Endodermal cell (in vitro differentiated cells): ENCODE measurements at regions not wholly inside any gene's neighbourhood (a gene's known extent, or its start where the extent isn't known, plus 50 kb on each side); places are given as distances from the start of the nearest gene placed in this dataset.

Source experiments
- DNase-seq: peaks from one replicate; pipeline ENCODE4 v3.0.0-alpha.2; 2017
- H3K27ac ChIP-seq: 2 replicates; pipeline ENCODE4 v1.5.1; 2013; ENCODE audit warnings: mild to moderate bottlenecking, low read depth, low read length, moderate library complexity
- H3K27me3 ChIP-seq: 2 replicates; pipeline ENCODE4 v1.6.1; 2013; ENCODE audit warnings: mild to moderate bottlenecking, low read length, moderate library complexity; ENCODE audit not compliant: insufficient read depth, control insufficient read depth, poor library complexity, severe bottlenecking
- H3K36me3 ChIP-seq: 2 replicates; pipeline ENCODE4 v1.7.0; 2013; ENCODE audit warnings: mild to moderate bottlenecking, low read length, moderate library complexity; ENCODE audit not compliant: control insufficient read depth, insufficient read depth
- H3K4me1 ChIP-seq: one replicate; pipeline ENCODE4 v1.7.0; 2013; ENCODE audit warnings: low read length; ENCODE audit not compliant: control insufficient read depth, insufficient read depth
- H3K4me3 ChIP-seq: 2 replicates; pipeline ENCODE4 v1.5.1; 2013; ENCODE audit warnings: mild to moderate bottlenecking, low read length, moderate library complexity
- H3K9ac ChIP-seq: 2 replicates; pipeline ENCODE4 v1.6.1; 2013; ENCODE audit warnings: mild to moderate bottlenecking, low read length, moderate library complexity; ENCODE audit not compliant: poor library complexity, severe bottlenecking; ENCODE audit errors: extremely low read depth
- H3K9me3 ChIP-seq: 2 replicates; pipeline ENCODE4 v1.6.1; 2013; ENCODE audit warnings: mild to moderate bottlenecking, low read length, moderate library complexity; ENCODE audit not compliant: control insufficient read depth
- H3K27ac Mint-ChIP-seq: 2 replicates; pipeline ENCODE4 v1.8.0; 2020; ENCODE audit warnings: mixed read lengths
- H3K27me3 Mint-ChIP-seq: 2 replicates; pipeline ENCODE4 v1.8.0; 2021; ENCODE audit warnings: mild to moderate bottlenecking, mixed read lengths; ENCODE audit not compliant: insufficient read depth
- H3K36me3 Mint-ChIP-seq: 2 replicates; pipeline ENCODE4 v1.8.0; 2020; ENCODE audit warnings: low read depth, mixed read lengths
- H3K4me1 Mint-ChIP-seq: 2 replicates; pipeline ENCODE4 v1.8.0; 2020; ENCODE audit warnings: mixed read lengths
- H3K4me3 Mint-ChIP-seq: 2 replicates; pipeline ENCODE4 v1.8.0; 2020; ENCODE audit warnings: mild to moderate bottlenecking, moderate library complexity, mixed read lengths
- H3K9me3 Mint-ChIP-seq: 2 replicates; pipeline ENCODE4 v1.8.0; 2020; ENCODE audit warnings: mild to moderate bottlenecking, mixed read lengths
- WGBS, 2 experiments: methylation state at CpG; one replicate each; pipeline versions ENCODE4 v1.1.5 to v1.1.7; 2013; ENCODE audit warnings: missing lambda C conversion rate in 2 of 2, mixed read lengths in 1 of 2; ENCODE audit not compliant: insufficient coverage in 1 of 2, insufficient read length in 1 of 2; 5-methylcytosine and 5-hydroxymethylcytosine counted together
- TF ChIP-seq, protein P1 (sequence below): fragments of 200-600 bp; sonication (generic); conservative IDR thresholded peaks from 2 replicates; pipeline ENCODE4 v1.5.0; 2021; ENCODE audit warnings: antibody characterized with exemption, mild to moderate bottlenecking

- Histone ChIP-seq H3K9me3 (no peaks in the 10 kb centered on the region), H3K36me3 (no peaks in the 10 kb centered on the region), H3K9ac (no peak overlapping the region), H3K4me1 (peaks cover 8% of the 10 kb centered on the region), H3K4me3 (no peak overlapping the region), H3K27ac (no peak overlapping the region), H3K27me3 (no peaks in the 10 kb centered on the region)
- TF ChIP-seq, protein P1, sequence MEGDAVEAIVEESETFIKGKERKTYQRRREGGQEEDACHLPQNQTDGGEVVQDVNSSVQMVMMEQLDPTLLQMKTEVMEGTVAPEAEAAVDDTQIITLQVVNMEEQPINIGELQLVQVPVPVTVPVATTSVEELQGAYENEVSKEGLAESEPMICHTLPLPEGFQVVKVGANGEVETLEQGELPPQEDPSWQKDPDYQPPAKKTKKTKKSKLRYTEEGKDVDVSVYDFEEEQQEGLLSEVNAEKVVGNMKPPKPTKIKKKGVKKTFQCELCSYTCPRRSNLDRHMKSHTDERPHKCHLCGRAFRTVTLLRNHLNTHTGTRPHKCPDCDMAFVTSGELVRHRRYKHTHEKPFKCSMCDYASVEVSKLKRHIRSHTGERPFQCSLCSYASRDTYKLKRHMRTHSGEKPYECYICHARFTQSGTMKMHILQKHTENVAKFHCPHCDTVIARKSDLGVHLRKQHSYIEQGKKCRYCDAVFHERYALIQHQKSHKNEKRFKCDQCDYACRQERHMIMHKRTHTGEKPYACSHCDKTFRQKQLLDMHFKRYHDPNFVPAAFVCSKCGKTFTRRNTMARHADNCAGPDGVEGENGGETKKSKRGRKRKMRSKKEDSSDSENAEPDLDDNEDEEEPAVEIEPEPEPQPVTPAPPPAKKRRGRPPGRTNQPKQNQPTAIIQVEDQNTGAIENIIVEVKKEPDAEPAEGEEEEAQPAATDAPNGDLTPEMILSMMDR, result no peak
- Mint-ChIP-seq H3K9me3 (no peaks in the 10 kb centered on the region), H3K27ac (no peak overlapping the region), H3K4me1 (peaks cover 20% of the 10 kb centered on the region), H3K27me3 (no peaks in the 10 kb centered on the region), H3K4me3 (no peak overlapping the region), H3K36me3 (no peaks in the 10 kb centered on the region)
- WGBS, 2 experiments, result 95 to 98% methylated on average over 2 of the region's 2 CpGs
- no peak for DNase-seq
Observed at GRCh38 chr10:105347487-105347886, 706.4 kb downstream of the SORCS3 start.

- Histone ChIP-seq H3K4me3 (no peak overlapping the region), H3K27me3 (no peaks in the 10 kb centered on the region), H3K4me1 (peaks cover 8% of the 10 kb centered on the region), H3K27ac (no peak overlapping the region), H3K36me3 (no peaks in the 10 kb centered on the region), H3K9ac (no peak overlapping the region), H3K9me3 (no peaks in the 10 kb centered on the region)
- H3K27ac Mint-ChIP-seq, result no peak overlapping the region
- no peaks in the 10 kb centered on the region for H3K36me3 Mint-ChIP-seq
- H3K4me1 Mint-ChIP-seq, result peaks cover 31% of the 10 kb centered on the region
- no peak for DNase-seq
- WGBS, 2 experiments, result 38 to 84% methylated on average over 1 to 4 of the region's 4 CpGs
- H3K9me3 Mint-ChIP-seq, result no peaks in the 10 kb centered on the region
- H3K4me3 Mint-ChIP-seq, result no peak overlapping the region
- TF ChIP-seq, protein P1, result no peak
- H3K27me3 Mint-ChIP-seq, result no peaks in the 10 kb centered on the region
Observed at GRCh38 chr10:105342606-105343005, 701.5 kb downstream of the SORCS3 start.

DNA sequence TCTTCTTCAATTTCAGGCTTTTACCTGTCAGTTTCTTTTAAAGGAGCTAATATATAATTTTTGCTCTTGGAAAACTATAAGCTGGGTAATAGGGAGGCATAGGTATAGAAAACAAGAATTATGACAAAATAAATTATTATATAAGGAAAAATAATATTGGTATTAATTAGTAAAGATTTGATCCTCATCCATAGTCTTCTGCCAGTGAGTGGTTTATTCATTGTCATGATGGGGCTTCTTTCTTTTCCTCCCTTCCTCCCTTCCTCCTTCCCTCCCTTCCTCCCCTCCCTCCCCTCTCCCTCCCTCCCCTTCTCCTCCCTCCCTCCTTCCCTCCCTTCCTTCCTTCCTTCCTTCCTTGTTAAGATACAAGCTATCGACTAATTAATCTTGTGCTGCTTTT, 698.6 kb downstream of the SORCS3 start:
- no peaks in the 10 kb centered on the region for H3K36me3 ChIP-seq
- H3K4me3 ChIP-seq, result no peak overlapping the region
- WGBS, 2 experiments, result no CpG with 5 or more reads among the region's 1 CpG
- no peaks in the 10 kb centered on the region for H3K27me3 ChIP-seq
- H3K4me1 ChIP-seq, result peaks cover 2% of the 10 kb centered on the region
- Mint-ChIP-seq H3K36me3 (no peaks in the 10 kb centered on the region), H3K9me3 (no peaks in the 10 kb centered on the region), H3K4me3 (no peak overlapping the region), H3K27ac (no peak overlapping the region), H3K4me1 (peaks cover 15% of the 10 kb centered on the region), H3K27me3 (no peaks in the 10 kb centered on the region)
- H3K9me3 ChIP-seq, result no peaks in the 10 kb centered on the region
- DNase-seq, result no peak
- no peak overlapping the region for H3K27ac ChIP-seq
- H3K9ac ChIP-seq, result no peak overlapping the region
- TF ChIP-seq, protein P1, result no peak
